Liver (tissue), 8 donors: ENCODE measurements at regions not wholly inside any gene's neighbourhood (a gene's known extent, or its start where the extent isn't known, plus 50 kb on each side); places are given as distances from the start of the nearest gene placed in this dataset.

Source experiments
- DNase-seq: peaks from one replicate; pipeline ENCODE4 v3.0.0-alpha.2; 2017; ENCODE audit warnings: low spot score
- H3K27ac ChIP-seq, 2 donors: one replicate each; pipeline ENCODE4 v1.7.0; 2013; ENCODE audit warnings: inconsistent platforms in 2 of 2, low read length in 2 of 2, control low read depth in 1 of 2, low read depth in 1 of 2, mild to moderate bottlenecking in 1 of 2
- H3K27me3 ChIP-seq, 4 donors: one replicate each; pipeline versions ENCODE4 v1.6.1 to v1.7.0; 2013; ENCODE audit warnings: low read length in 3 of 4, inconsistent platforms in 1 of 4, mild to moderate bottlenecking in 1 of 4, moderate library complexity in 1 of 4; ENCODE audit not compliant: control insufficient read depth in 4 of 4, insufficient read depth in 4 of 4
- H3K36me3 ChIP-seq, 4 donors: one replicate each; pipeline versions ENCODE4 v1.6.1 to v1.7.0; 2013; ENCODE audit warnings: low read length in 3 of 4, mild to moderate bottlenecking in 3 of 4, low read depth in 1 of 4, moderate library complexity in 1 of 4; ENCODE audit not compliant: control insufficient read depth in 4 of 4, insufficient read depth in 3 of 4
- H3K4me1 ChIP-seq, 4 donors: one replicate each; pipeline versions ENCODE4 v1.6.1 to v1.7.0; 2013; ENCODE audit warnings: low read length in 3 of 4, mild to moderate bottlenecking in 3 of 4, moderate library complexity in 1 of 4; ENCODE audit not compliant: control insufficient read depth in 4 of 4, insufficient read depth in 4 of 4
- H3K4me3 ChIP-seq, 3 donors: one replicate each; pipeline versions ENCODE4 v1.6.1 to v1.7.0; 2013; ENCODE audit warnings: low read length in 3 of 3, control low read depth in 1 of 3, low read depth in 1 of 3, mild to moderate bottlenecking in 1 of 3
- H3K9ac ChIP-seq, 2 donors: one replicate each; pipeline ENCODE4 v1.7.0; 2013; ENCODE audit warnings: low read length in 2 of 2, mild to moderate bottlenecking in 2 of 2, moderate library complexity in 2 of 2, control low read depth in 1 of 2, low read depth in 1 of 2
- H3K9me3 ChIP-seq, 4 donors: one replicate each; pipeline versions ENCODE4 v1.6.1 to v1.7.0; 2013; ENCODE audit warnings: low read length in 3 of 4; ENCODE audit not compliant: control insufficient read depth in 4 of 4
- ATF3 ChIP-seq: IDR thresholded peaks from 2 replicates; pipeline ENCODE4 v1.6.1; 2016; ENCODE audit warnings: antibody characterized with exemption
- CTCF ChIP-seq: fragments of 150-350 bp; IDR thresholded peaks from 2 replicates; pipeline ENCODE4 v1.5.1; 2017; ENCODE audit warnings: improper control_type of control experiment, low read depth, low read length; ENCODE audit not compliant: missing input control
- EGR1 ChIP-seq, 2 donors: IDR thresholded peaks; 2 replicates each; pipeline ENCODE4 v1.6.1; 2016 to 2018; ENCODE audit warnings: antibody characterized with exemption in 2 of 2, low read depth in 2 of 2
- FOXA1 ChIP-seq: IDR thresholded peaks from 2 replicates; pipeline ENCODE4 v1.6.1; 2016; ENCODE audit warnings: antibody characterized with exemption
- FOXA2 ChIP-seq: IDR thresholded peaks from 2 replicates; pipeline ENCODE4 v1.6.1; 2016; ENCODE audit warnings: antibody characterized with exemption
- GABPA ChIP-seq, 2 donors: IDR thresholded peaks in 1 of 2; conservative IDR thresholded peaks in 1 of 2; 2 replicates each; pipeline ENCODE4 v1.6.1; 2016; ENCODE audit warnings: antibody characterized with exemption in 2 of 2, mild to moderate bottlenecking in 1 of 2, moderate library complexity in 1 of 2
- HNF4A ChIP-seq, 2 donors: conservative IDR thresholded peaks; 2 replicates each; pipeline ENCODE4 v1.6.1; 2016; ENCODE audit warnings: antibody characterized with exemption in 2 of 2, mild to moderate bottlenecking in 2 of 2
- HNF4G ChIP-seq: IDR thresholded peaks from 2 replicates; pipeline ENCODE4 v1.6.1; 2016; ENCODE audit warnings: antibody characterized with exemption
- JUND ChIP-seq, 2 donors: IDR thresholded peaks; 2 replicates each; pipeline ENCODE4 v1.6.1; 2016; ENCODE audit warnings: antibody characterized with exemption in 2 of 2
- MAX ChIP-seq: IDR thresholded peaks from 2 replicates; pipeline ENCODE4 v1.6.1; 2016; ENCODE audit warnings: antibody characterized with exemption
- NR2F2 ChIP-seq: IDR thresholded peaks from 2 replicates; pipeline ENCODE4 v1.6.1; 2016; ENCODE audit warnings: antibody characterized with exemption
- RAD21 ChIP-seq, 2 donors: IDR thresholded peaks; 2 replicates each; pipeline ENCODE4 v1.6.1; 2016; ENCODE audit warnings: antibody characterized with exemption in 2 of 2, mild to moderate bottlenecking in 2 of 2
- REST ChIP-seq: IDR thresholded peaks from 2 replicates; pipeline ENCODE4 v1.6.1; 2016; ENCODE audit warnings: antibody characterized with exemption, mild to moderate bottlenecking
- RXRA ChIP-seq, 2 donors: IDR thresholded peaks; 2 replicates each; pipeline ENCODE4 v1.6.1; 2017 to 2018; ENCODE audit warnings: antibody characterized with exemption in 2 of 2, mild to moderate bottlenecking in 1 of 2
- SP1 ChIP-seq: IDR thresholded peaks from 2 replicates; pipeline ENCODE4 v1.6.1; 2018; ENCODE audit warnings: antibody characterized with exemption, mild to moderate bottlenecking
- TAF1 ChIP-seq: conservative IDR thresholded peaks from 2 replicates; pipeline ENCODE4 v1.6.1; 2016; ENCODE audit warnings: antibody characterized with exemption, mild to moderate bottlenecking
- YY1 ChIP-seq: IDR thresholded peaks from 2 replicates; pipeline ENCODE4 v1.6.1; 2016; ENCODE audit warnings: antibody characterized with exemption, mild to moderate bottlenecking
- ZBTB33 ChIP-seq: IDR thresholded peaks from 2 replicates; pipeline ENCODE4 v1.6.1; 2016; ENCODE audit warnings: antibody characterized with exemption
- WGBS: extraction: QIAGEN DNeasy Blood & Tissue Kit; methylation state at CpG from one replicate; pipeline ENCODE4 v1.1.7; 2013; 5-methylcytosine and 5-hydroxymethylcytosine counted together
- donor health status: healthy.
- donor health status: healthy.
- donor health status: healthy.
- donor health status: healthy.
- donor health status: healthy.

- TF ChIP-seq REST = no peak
- no peak for TF ChIP-seq YY1
Observed at GRCh38 chr18:34548120-34548972, 161.8 kb upstream of the DTNA start (continued).

- no peaks in the 10 kb centered on the region for H3K27me3 ChIP-seq
- no peaks in the 10 kb centered on the region for H3K9me3 ChIP-seq
- H3K4me1 ChIP-seq = no peaks in the 10 kb centered on the region
- no peak overlapping the region for H3K27ac ChIP-seq
- no peak for DNase-seq
- no peak overlapping the region for H3K4me3 ChIP-seq
- WGBS = 86% methylated on average over 2 of the region's 2 CpGs
- TF ChIP-seq TAF1 = no peak
- no peak for TF ChIP-seq REST
- TF ChIP-seq FOXA2 = no peak
- TF ChIP-seq ZBTB33 = no peak
- no peak for TF ChIP-seq NR2F2
- TF ChIP-seq JUND (IDR thresholded peaks at IDR 0.05) = no peak
- no peak for TF ChIP-seq CTCF
- TF ChIP-seq RXRA (IDR thresholded peaks at IDR 0.05) = no peak
- no peak for TF ChIP-seq MAX
- no peak for TF ChIP-seq GABPA (IDR thresholded peaks at IDR 0.05 in 1 of 2, conservative IDR thresholded peaks at IDR 0.05 in 1 of 2)
- TF ChIP-seq RAD21 (IDR thresholded peaks at IDR 0.05) = no peak
- TF ChIP-seq EGR1 (IDR thresholded peaks at IDR 0.05; ENCODE audit: low read depth in 2 of 2) = no peak
- TF ChIP-seq HNF4G = no peak
- no peak for TF ChIP-seq SP1
- no peak for TF ChIP-seq YY1
- TF ChIP-seq FOXA1 = no peak
- TF ChIP-seq HNF4A (conservative IDR thresholded peaks at IDR 0.05) = no peak
- no peak for TF ChIP-seq ATF3
- H3K9ac ChIP-seq = no peak overlapping the region
- H3K36me3 ChIP-seq = no peaks in the 10 kb centered on the region
Observed at GRCh38 chr18:34548973-34549294, 161.2 kb upstream of the DTNA start.
